SK-N-SH (cell line): ENCODE measurements at regions not wholly inside any gene's neighbourhood (a gene's known extent, or its start where the extent isn't known, plus 50 kb on each side); places are given as distances from the start of the nearest gene placed in this dataset.

ENCODE experiments used
- CTCF ChIA-PET: fragments of 300-600, 350-600 bp; formaldehyde crosslinking; extraction: SDS; loops from one replicate; lab custom pipeline; 2021; lab: Yijun Ruan, JAX
- POLR2A ChIA-PET: fragments of 350-600 bp; sonication (Branson Sonifier 250); formaldehyde crosslinking; extraction: SDS; loops from one replicate; lab custom pipeline; 2020; ENCODE audit warnings: antibody characterized with exemption, inconsistent platforms; lab: Yijun Ruan, JAX
- DNase-seq: peaks from one replicate; pipeline ENCODE4 v3.0.0; 2012
- H2AFZ ChIP-seq: fragments of 200-600 bp; sonication (generic); 2 replicates; pipeline ENCODE4 v1.8.1; 2016; ENCODE audit warnings: antibody characterized with exemption, mild to moderate bottlenecking, low read depth
- H3F3A ChIP-seq: fragments of 200-600 bp; sonication (generic); replicated peaks from 2 replicates; pipeline ENCODE3; 2016; ENCODE audit warnings: antibody characterized with exemption, mild to moderate bottlenecking; ENCODE audit not compliant: insufficient read depth
- H3K27ac ChIP-seq, 2 experiments: fragments of 200-500 bp in 1 of 2; fragments of 200-600 bp in 1 of 2; sonication (Bioruptor generic) in 1 of 2; sonication (generic), shearing (Covaris generic) in 1 of 2; 2 replicates each; pipeline versions ENCODE4 v1.5.1 to v1.6.1; 2014 to 2016; ENCODE audit warnings: low read depth in 2 of 2, inconsistent platforms in 1 of 2, low read length in 1 of 2, mild to moderate bottlenecking in 1 of 2, mixed read lengths in 1 of 2
- H3K27me3 ChIP-seq: fragments of 200-600 bp; sonication (generic), shearing (Covaris generic); 2 replicates; pipeline ENCODE4 v1.6.1; 2016; ENCODE audit warnings: mixed run types; ENCODE audit not compliant: insufficient read depth
- H3K36me3 ChIP-seq, 2 experiments: fragments of 200-500 bp in 1 of 2; fragments of 200-600 bp in 1 of 2; sonication (Bioruptor generic) in 1 of 2; sonication (generic) in 1 of 2; replicated peaks in 1 of 2; 2 replicates each; pipeline versions ENCODE3 to v1.5.1; 2014 to 2016; ENCODE audit warnings: low read length in 1 of 2, mild to moderate bottlenecking in 1 of 2; ENCODE audit not compliant: insufficient read depth in 2 of 2, control insufficient read depth in 1 of 2
- H3K4me1 ChIP-seq, 2 experiments: fragments of 200-500 bp in 1 of 2; fragments of 200-600 bp in 1 of 2; sonication (Bioruptor generic) in 1 of 2; sonication (generic), shearing (Covaris generic) in 1 of 2; 2 replicates each; pipeline versions ENCODE4 v1.5.1 to v1.6.1; 2014 to 2016; ENCODE audit warnings: low read depth in 1 of 2, low read length in 1 of 2, mixed run types in 1 of 2; ENCODE audit not compliant: insufficient read depth in 2 of 2, control insufficient read depth in 1 of 2
- H3K4me2 ChIP-seq: fragments of 200-600 bp; sonication (generic), shearing (Covaris generic); 2 replicates; pipeline ENCODE4 v1.6.1; 2017; ENCODE audit warnings: mixed run types
- H3K4me3 ChIP-seq, 2 experiments: fragments of 200-500 bp in 1 of 2; fragments of 200-600 bp in 1 of 2; sonication (Bioruptor generic) in 1 of 2; sonication (generic), shearing (Covaris generic) in 1 of 2; 2 replicates each; pipeline versions ENCODE4 v1.5.1 to v1.8.1; 2014 to 2016; ENCODE audit warnings: low read depth in 2 of 2, inconsistent platforms in 1 of 2, low read length in 1 of 2, mild to moderate bottlenecking in 1 of 2, mixed read lengths in 1 of 2, moderate library complexity in 1 of 2
- H3K79me2 ChIP-seq: fragments of 200-600 bp; sonication (generic); 2 replicates; pipeline ENCODE4 v1.8.1; 2017; ENCODE audit warnings: mild to moderate bottlenecking; ENCODE audit not compliant: insufficient read depth
- H3K9ac ChIP-seq: fragments of 200-600 bp; sonication (generic); 2 replicates; pipeline ENCODE4 v1.6.1; 2017; ENCODE audit warnings: mixed run types
- H3K9me2 ChIP-seq: fragments of 200-600 bp; sonication (generic); 2 replicates; pipeline ENCODE4 v1.6.1; 2017; ENCODE audit warnings: mixed run types
- H3K9me3 ChIP-seq: fragments of 200-600 bp; sonication (generic); 2 replicates; pipeline ENCODE4 v1.6.1; 2017; ENCODE audit warnings: mixed run types, mild to moderate bottlenecking, moderate library complexity
- H4K20me1 ChIP-seq: fragments of 200-600 bp; sonication (generic); 2 replicates; pipeline ENCODE4 v1.6.1; 2017; ENCODE audit warnings: mild to moderate bottlenecking, mixed run types; ENCODE audit not compliant: insufficient read depth
- CTCF ChIP-seq: fragments of 200-600 bp; sonication (generic); IDR thresholded peaks from 2 replicates; pipeline ENCODE4 v1.6.1; 2017; ENCODE audit warnings: antibody characterized with exemption, mild to moderate bottlenecking, moderate library complexity
- EP300 ChIP-seq, 2 experiments: IDR thresholded peaks; 2 replicates each; pipeline versions ENCODE4 v1.4.0 to v1.6.1; 2012; ENCODE audit warnings: borderline replicate concordance in 1 of 2, low read depth in 1 of 2, low read length in 1 of 2
- EZH2phosphoT487 ChIP-seq: fragments of 200-600 bp; sonication (generic); IDR thresholded peaks from 2 replicates; pipeline ENCODE4 v1.6.1; 2017; ENCODE audit warnings: low read depth, mixed run types, mild to moderate bottlenecking, antibody characterized with exemption, moderate library complexity, borderline replicate concordance
- FOXJ3 ChIP-seq: sonication (generic); formaldehyde crosslinking; IDR thresholded peaks from 2 replicates; pipeline ENCODE4 v1.5.1; 2020; ENCODE audit warnings: mild to moderate bottlenecking, missing genetic modification reagents
- GATA2 ChIP-seq: sonication (generic); formaldehyde crosslinking; IDR thresholded peaks from 2 replicates; pipeline ENCODE4 v1.5.0; 2020; ENCODE audit warnings: mild to moderate bottlenecking, missing genetic modification reagents
- IRF3 ChIP-seq: fragments of 150-350 bp; IDR thresholded peaks from 2 replicates; pipeline ENCODE4 v1.6.1; 2016; ENCODE audit warnings: mild to moderate bottlenecking, low read depth, low read length
- MAX ChIP-seq: IDR thresholded peaks from 2 replicates; pipeline ENCODE4 v1.4.0; 2012; ENCODE audit warnings: low read depth
- NRF1 ChIP-seq: IDR thresholded peaks from 2 replicates; pipeline ENCODE4 v1.6.1; 2012; ENCODE audit warnings: low read depth, mild to moderate bottlenecking, low read length
- POLR2AphosphoS5 ChIP-seq: IDR thresholded peaks from 2 replicates; pipeline ENCODE4 v1.6.1; 2012; ENCODE audit warnings: low read depth, low read length
- RCOR1 ChIP-seq: fragments of 150-350 bp; IDR thresholded peaks from 2 replicates; pipeline ENCODE4 v1.6.1; 2017; ENCODE audit warnings: antibody characterized with exemption, low read length
- REST ChIP-seq: IDR thresholded peaks from 2 replicates; pipeline ENCODE4 v1.6.1; 2012; ENCODE audit warnings: mild to moderate bottlenecking, low read depth, low read length, moderate library complexity
- RFX5 ChIP-seq: IDR thresholded peaks from 2 replicates; pipeline ENCODE4 v1.6.1; 2012; ENCODE audit warnings: mild to moderate bottlenecking, improper control_type of control experiment, low read length
- RXRA ChIP-seq: IDR thresholded peaks from 2 replicates; pipeline ENCODE4 v1.4.0; 2012; ENCODE audit warnings: low read depth, mild to moderate bottlenecking, borderline replicate concordance
- USF1 ChIP-seq: IDR thresholded peaks from 2 replicates; pipeline ENCODE4 v1.4.0; 2012; ENCODE audit warnings: low read depth, borderline replicate concordance
- USF2 ChIP-seq: fragments of 150-350 bp; IDR thresholded peaks from 2 replicates; pipeline ENCODE4 v1.6.1; 2017; ENCODE audit warnings: antibody characterized with exemption, low read length, low read depth, borderline replicate concordance
- YY1 ChIP-seq: IDR thresholded peaks from 2 replicates; pipeline ENCODE4 v1.4.0; 2012; ENCODE audit warnings: low read depth, mild to moderate bottlenecking
- WGBS: methylation state at CpG from one replicate; pipeline ENCODE4 v1.1.6; 2017; ENCODE audit warnings: low lambda C conversion rate; 5-methylcytosine and 5-hydroxymethylcytosine counted together

- no peak for TF ChIP-seq MAX
- no peak for TF ChIP-seq REST
- TF ChIP-seq USF1 = no peak
- TF ChIP-seq POLR2AphosphoS5 = no peak
- no peak for TF ChIP-seq RFX5
- no peak for TF ChIP-seq FOXJ3
- TF ChIP-seq NRF1 = no peak
- no peak for TF ChIP-seq RXRA
- TF ChIP-seq RCOR1 = no peak
- TF ChIP-seq EZH2phosphoT487 = no peak
- no peak for TF ChIP-seq USF2
- no peak for TF ChIP-seq GATA2 (CRISPR knock-in tag)
- no peak for TF ChIP-seq CTCF
- TF ChIP-seq IRF3 = no peak
- TF ChIP-seq YY1 = no peak
- no peak for TF ChIP-seq EP300 (IDR thresholded peaks at IDR 0.05; ENCODE audit: borderline replicate concordance in 1 of 2, low read depth in 1 of 2, low read length in 1 of 2)
- TF ChIP-seq, all 33 proteins: peak for 0
- no peaks in the 10 kb centered on the region for H3K27me3 ChIP-seq
- peak overlapping the region; percentile 55 to 57; a peak in 2 of 4 replicates for H3K27ac ChIP-seq
- H2AFZ ChIP-seq = peak overlapping the region; percentile 33; the same call in 1 of the 2 replicates
- H3K9ac ChIP-seq = no peak overlapping the region
- WGBS = 13% methylated on average over 1 of the region's 1 CpG
- H3K79me2 ChIP-seq = no peaks in the 10 kb centered on the region
- no peaks in the 10 kb centered on the region for H3K9me2 ChIP-seq
- no peaks in the 10 kb centered on the region for H3K36me3 ChIP-seq
- H3K4me3 ChIP-seq = no peak overlapping the region
- no peaks in the 10 kb centered on the region for H4K20me1 ChIP-seq
- H3K4me1 ChIP-seq = no peaks in the 10 kb centered on the region; a peak in 1 of 4 replicates
- ChIA-PET POLR2A (no interaction called here), CTCF (no interaction called here)
- no peak for DNase-seq
- peaks cover 5% of the 10 kb centered on the region for H3F3A ChIP-seq
- 0 out of 2 replicates have a peak, but pooled peaks cover 6% of the 10 kb centered on the region for H3K9me3 ChIP-seq
- H3K4me2 ChIP-seq = no peak overlapping the region
These were observed 784.4 kb upstream of the ADGRL4 start for GRCh38 chr1:79790950-79791349.
